HG02884 (cell line): ENCODE measurements at regions not wholly inside any gene's neighbourhood (a gene's known extent, or its start where the extent isn't known, plus 50 kb on each side); places are given as distances from the start of the nearest gene placed in this dataset.
"Not testable (repeated sequence)": the region's sequence is repeated elsewhere in the genome, so short reads cannot be mapped to it uniquely, and the experiment has no call there.

Experiments
- ATAC-seq: cut with Tn5 transposase; IDR thresholded peaks from one replicate; pipeline ENCODE4 v1.9.1; 2021; ENCODE audit warnings: mild to moderate bottlenecking, moderate library complexity; ENCODE audit not compliant: unreplicated experiment

- ATAC-seq: no peak
Measured at GRCh38 chr1:99496067-99496466, 149.8 kb upstream of the PALMD start.

- no peak for ATAC-seq
Measured at GRCh38 chr1:99497690-99498089, 148.2 kb upstream of the PALMD start.

DNA sequence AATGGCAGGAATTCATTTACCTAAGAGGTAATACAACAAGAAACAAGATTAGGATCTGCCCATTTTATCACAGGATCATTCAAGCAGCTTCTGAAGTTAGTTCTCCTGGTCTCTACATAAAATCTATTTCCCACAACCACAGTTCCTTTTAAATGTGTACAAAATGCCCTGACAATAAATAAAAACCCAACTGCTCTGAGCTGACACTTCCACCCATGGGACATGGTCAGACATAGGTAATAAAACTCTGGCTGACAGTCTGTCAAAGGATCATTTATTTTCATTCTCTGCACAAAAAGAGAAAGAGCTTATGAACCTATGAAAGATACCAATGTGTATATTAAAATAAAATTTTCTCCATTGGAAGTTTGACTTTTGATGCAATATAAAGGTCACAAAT is 145.4 kb upstream of the PALMD start:
- ATAC-seq: no peak

- ATAC-seq: no peak
Measured at GRCh38 chr1:99501871-99502270, 144.0 kb upstream of the PALMD start.

DNA sequence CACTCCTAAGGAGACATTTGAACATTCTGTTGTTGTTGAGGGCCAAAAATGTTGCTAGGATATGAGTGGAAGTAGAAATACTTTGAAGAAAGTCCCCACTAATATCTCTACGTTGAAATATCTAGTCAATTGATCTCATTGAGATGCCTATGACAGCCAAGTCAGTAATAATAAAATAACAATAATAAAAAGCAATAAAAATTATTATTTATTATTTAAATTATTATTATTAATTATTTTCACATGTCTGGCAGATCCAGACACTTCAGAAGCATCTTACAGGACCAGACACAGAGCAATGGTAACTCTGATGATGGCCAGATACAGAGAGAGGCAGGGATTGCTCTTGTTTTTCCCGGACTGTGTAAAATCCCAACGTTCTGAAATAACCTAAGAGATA is 143.5 kb upstream of the PALMD start:
- no peak for ATAC-seq

DNA sequence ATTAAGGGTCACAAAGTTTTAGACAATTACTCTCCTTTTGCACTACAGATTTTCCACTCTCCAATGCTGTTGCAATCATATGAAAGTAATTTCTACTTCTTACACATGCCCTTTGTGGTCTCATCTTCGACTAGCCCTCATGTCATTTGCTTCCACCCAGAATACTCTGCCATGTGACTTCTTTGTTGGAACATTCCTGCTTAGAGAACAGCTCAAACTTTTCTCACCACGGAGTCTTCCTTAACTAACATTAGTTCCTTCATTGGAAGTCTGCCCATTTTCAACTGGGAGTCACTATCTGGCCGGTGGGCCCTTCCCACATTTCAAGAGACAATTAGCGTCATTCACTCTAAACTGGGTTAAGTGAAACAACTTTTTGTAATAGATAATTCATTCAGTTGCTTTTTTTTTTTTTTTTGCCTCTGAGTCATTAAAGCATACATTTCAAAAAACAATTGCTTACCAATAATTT is 142.6 kb upstream of the PALMD start:
- ATAC-seq: no peak

- ATAC-seq: no peak
Measured at GRCh38 chr1:99504287-99504686, 141.6 kb upstream of the PALMD start.

DNA sequence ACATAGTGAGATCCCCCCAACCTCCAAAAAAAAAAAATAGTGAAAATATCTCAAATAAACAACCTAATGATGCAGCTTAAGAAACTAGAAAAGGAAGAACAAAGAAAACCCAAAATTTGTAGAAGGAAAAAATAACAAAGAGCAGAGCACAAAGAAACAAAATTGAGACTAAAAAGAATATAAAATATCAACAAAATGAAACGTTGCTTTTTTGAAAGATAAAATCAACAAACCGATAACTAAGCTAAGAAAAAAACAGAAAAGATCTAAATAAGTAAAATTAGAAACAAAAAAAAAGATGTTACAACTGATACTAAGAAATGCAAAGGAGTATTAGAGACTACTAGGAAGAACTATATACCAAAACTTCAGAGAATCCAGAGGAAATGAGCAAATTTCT is 139.3 kb upstream of the PALMD start:
- no peak for ATAC-seq

GRCh38 chr1:99507446-99507845 is 138.5 kb upstream of the PALMD start:
- not testable (repeated sequence) for ATAC-seq

- ATAC-seq: no peak
Measured at GRCh38 chr1:99507906-99508732, 137.8 kb upstream of the PALMD start.

DNA sequence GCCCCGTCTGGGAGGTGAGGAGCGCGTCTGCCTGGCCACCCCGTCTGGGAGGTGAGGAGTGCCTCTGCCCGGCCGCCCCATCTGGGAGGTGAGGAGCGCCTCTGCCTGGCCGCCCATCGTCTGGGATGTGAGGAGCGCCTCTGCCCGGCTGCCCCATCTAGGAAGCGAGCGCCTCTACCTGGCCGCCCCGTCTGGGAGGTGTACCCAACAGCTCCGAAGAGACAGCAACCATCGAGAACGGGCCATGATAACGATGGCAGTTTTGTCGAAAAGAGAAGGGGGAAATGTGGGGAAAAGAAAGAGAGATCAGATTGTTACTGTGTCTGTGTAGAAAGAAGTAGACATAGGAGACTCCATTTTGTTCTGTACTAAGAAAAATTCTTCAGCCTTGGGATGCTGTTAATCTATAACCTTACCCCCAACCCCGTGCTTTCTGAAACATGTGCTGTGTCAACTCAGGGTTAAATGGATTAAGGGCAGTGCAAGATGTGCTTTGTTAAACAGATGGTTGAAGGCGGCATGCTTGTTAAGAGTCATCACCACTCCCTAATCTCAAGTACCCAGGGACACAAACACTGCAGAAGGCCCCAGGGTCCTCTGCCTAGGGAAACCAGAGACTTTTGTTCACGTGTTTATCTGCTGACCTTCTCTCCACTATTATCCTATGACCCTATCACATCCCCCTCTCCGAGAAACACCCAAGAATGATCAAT is 137.0 kb upstream of the PALMD start:
- ATAC-seq: not testable (repeated sequence)

DNA sequence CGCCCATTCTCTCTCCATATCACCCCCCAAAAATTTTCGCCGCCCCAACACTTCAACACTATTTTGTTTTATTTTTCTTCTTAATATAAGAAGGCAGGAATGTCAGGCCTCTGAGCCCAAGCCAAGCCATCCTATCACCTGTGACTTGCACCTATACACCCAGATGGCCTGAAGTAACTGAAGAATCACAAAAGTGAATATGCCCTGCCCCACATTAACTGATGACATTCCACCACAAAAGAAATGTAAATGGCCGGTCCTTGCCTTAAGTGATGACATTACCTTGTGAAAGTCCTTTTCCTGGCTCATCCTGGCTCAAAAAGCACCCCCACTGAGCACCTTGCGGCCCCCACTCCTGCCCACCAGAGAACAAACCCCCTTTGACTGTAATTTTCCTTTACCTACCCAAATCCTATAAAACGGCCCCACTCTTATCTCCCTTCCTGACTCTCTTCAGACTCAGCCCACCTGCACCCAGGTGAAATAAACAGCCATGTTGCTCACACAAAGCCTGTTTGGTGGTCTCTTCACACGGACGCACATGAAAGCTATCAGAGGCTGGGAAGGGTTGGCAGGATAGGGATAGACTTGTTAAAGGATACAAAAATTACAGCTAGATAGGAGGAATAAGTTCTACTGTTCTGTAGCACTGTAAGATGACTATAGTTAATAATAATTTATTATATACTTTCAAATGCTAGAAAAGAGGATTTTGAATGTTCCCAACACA is 130.9 kb upstream of the PALMD start:
- not testable (repeated sequence) for ATAC-seq

DNA sequence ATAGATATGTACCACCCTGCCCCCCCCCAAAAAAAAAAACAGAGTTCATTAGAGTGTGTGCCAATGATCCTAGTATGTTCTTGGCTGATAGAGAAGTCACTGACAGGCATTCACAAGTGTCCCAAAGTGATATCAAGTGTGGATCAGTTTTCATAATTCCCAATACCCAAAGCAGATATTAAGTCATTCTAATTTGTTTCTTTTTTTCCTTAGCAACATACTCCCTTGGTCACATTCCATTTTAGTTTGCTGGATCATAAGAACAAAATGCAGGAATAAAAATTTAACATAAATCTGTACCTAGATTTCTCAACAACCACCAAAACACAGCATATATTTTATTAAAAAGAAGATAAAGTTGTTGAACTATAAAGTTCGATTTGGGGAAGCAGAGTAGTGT is 129.8 kb upstream of the PALMD start:
- ATAC-seq: no peak

- no peak for ATAC-seq
Measured at GRCh38 chr1:99520121-99520520, 125.8 kb upstream of the PALMD start.

- ATAC-seq: no peak
Measured at GRCh38 chr1:99525331-99525730, 120.6 kb upstream of the PALMD start.

GRCh38 chr1:99527078-99527477 is 118.8 kb upstream of the PALMD start:
- no peak for ATAC-seq

DNA sequence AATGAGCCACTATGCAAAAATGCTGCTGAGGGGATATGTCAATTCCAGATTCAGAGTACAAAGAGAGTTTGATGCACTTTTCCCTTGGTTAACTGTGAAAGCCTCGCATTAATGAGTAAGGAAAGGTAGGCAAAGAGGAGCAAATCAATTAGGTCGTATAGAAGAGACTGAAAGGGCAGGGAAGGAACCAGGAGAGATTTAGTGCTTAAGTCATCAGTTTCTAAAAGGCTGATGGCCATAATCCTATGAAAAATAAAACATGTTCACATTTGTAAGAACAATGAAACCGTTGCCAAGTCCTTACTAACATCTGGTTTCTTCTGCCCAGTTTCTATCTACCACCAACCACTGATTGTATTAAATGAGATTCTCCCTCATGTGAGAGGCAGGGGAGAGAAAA is 118.4 kb upstream of the PALMD start:
- no peak for ATAC-seq

DNA sequence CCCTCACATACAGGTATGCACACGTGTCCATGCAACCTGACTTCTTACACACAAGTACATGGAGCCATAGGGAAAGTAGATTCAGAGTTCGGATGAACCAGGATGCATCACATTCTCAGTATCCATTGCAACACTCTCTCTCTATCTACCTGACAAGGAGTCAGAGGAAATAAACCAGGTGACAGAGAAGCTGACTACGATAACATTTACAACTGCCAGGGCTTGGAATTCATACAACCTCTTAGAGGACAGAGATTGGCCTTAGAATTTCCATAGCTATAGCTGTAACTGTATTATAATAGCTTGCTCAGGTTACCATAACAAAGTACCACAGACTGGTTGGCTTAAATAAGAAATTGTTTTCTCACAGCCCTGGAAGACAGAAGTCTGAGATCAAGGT is 116.9 kb upstream of the PALMD start:
- no peak for ATAC-seq

- no peak for ATAC-seq
Measured at GRCh38 chr1:99531578-99532275, 114.2 kb upstream of the PALMD start.

DNA sequence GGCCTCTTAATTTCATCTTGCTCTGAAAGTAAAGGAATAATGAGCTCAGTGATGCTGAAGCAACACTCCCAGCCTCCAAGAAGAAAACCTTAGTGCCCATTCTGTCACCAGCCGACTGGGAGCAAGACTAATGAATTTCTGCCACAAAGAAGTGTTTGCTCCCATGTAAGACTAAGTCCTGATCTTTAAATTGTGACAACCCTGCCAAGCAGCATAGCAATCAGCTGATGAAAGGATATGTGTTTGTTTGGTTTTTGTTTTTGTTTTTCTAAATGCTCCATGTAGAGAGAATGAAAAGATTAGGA is 113.7 kb upstream of the PALMD start:
- no peak for ATAC-seq
